H1 (cell line): ENCODE measurements at regions not wholly inside any gene's neighbourhood (a gene's known extent, or its start where the extent isn't known, plus 50 kb on each side); places are given as distances from the start of the nearest gene placed in this dataset.

Source experiments
- CTCF ChIA-PET: fragments of 300-600 bp; sonication (Branson Sonifier 250); formaldehyde crosslinking; loops from one replicate; lab custom pipeline; 2021; ENCODE audit not compliant: partially characterized antibody; lab: Charles Lee
- POLR2A ChIA-PET: fragments of 300-600 bp; sonication (Branson Sonifier 250); formaldehyde crosslinking; loops from one replicate; lab custom pipeline; 2021; ENCODE audit warnings: inconsistent platforms; ENCODE audit not compliant: partially characterized antibody; lab: Charles Lee
- DNase-seq, 2 experiments: peaks; one replicate each; pipeline versions ENCODE4 v3.0.0 to v3.0.0-alpha.2; 2010 to 2022; ENCODE audit warnings: low spot score in 2 of 2, low read depth in 1 of 2, mixed read lengths in 1 of 2
- FAIRE-seq: peaks from 2 replicates; lab custom pipeline; 2011; peaks lifted over from hg19 to GRCh38; lab: Jason Lieb, UNC
- H2AFZ ChIP-seq: 2 replicates; pipeline ENCODE4 v1.8.1; 2012; ENCODE audit warnings: low read length, inconsistent platforms
- H2AK5ac ChIP-seq: 2 replicates; pipeline ENCODE4 v1.6.1; 2013; ENCODE audit warnings: low read depth, low read length
- H2BK120ac ChIP-seq: replicated peaks from 2 replicates; pipeline ENCODE3; 2013; ENCODE audit warnings: low read depth, low read length, inconsistent platforms
- H2BK12ac ChIP-seq: 2 replicates; pipeline ENCODE4 v1.6.1; 2013; ENCODE audit warnings: low read depth, low read length
- H2BK15ac ChIP-seq: 2 replicates; pipeline ENCODE4 v1.6.1; 2013; ENCODE audit warnings: low read length
- H2BK20ac ChIP-seq: 2 replicates; pipeline ENCODE4 v1.6.1; 2013; ENCODE audit warnings: low read length
- H2BK5ac ChIP-seq: 2 replicates; pipeline ENCODE4 v1.6.1; 2013; ENCODE audit warnings: low read depth, low read length
- H3K14ac ChIP-seq: 2 replicates; pipeline ENCODE4 v1.6.1; 2013; ENCODE audit warnings: inconsistent platforms; ENCODE audit not compliant: insufficient read length
- H3K18ac ChIP-seq: 2 replicates; pipeline ENCODE4 v1.6.1; 2013; ENCODE audit warnings: low read length; ENCODE audit errors: extremely low read depth
- H3K23ac ChIP-seq: 2 replicates; pipeline ENCODE4 v1.6.1; 2013; ENCODE audit warnings: inconsistent platforms; ENCODE audit not compliant: insufficient read length
- H3K23me2 ChIP-seq: 2 replicates; pipeline ENCODE4 v1.6.1; 2013; ENCODE audit warnings: low read depth, low read length
- H3K27ac ChIP-seq: 2 replicates; pipeline ENCODE4 v1.6.1; 2011; ENCODE audit warnings: low read depth, low read length, inconsistent platforms
- H3K27me3 ChIP-seq, 4 experiments: replicated peaks in 1 of 4; 1 replicate in 1 of 4; 2 replicates in 3 of 4; pipeline versions ENCODE4 v1.6.1 to v1.8.1; 2011 to 2013; ENCODE audit warnings: low read length in 3 of 4, mild to moderate bottlenecking in 3 of 4, inconsistent platforms in 2 of 4, mixed read lengths in 2 of 4, moderate library complexity in 1 of 4; ENCODE audit not compliant: control insufficient read depth in 3 of 4, insufficient read depth in 3 of 4; ENCODE audit errors: extremely low read depth in 1 of 4
- H3K36me3 ChIP-seq, 4 experiments: 2 replicates each; pipeline versions ENCODE4 v1.6.1 to v1.8.1; 2011 to 2013; ENCODE audit warnings: mild to moderate bottlenecking in 4 of 4, low read length in 3 of 4, moderate library complexity in 2 of 4, control low read depth in 1 of 4, inconsistent platforms in 1 of 4; ENCODE audit not compliant: insufficient read depth in 4 of 4, control insufficient read depth in 2 of 4
- H3K4ac ChIP-seq: replicated peaks from 2 replicates; pipeline ENCODE3; 2013; ENCODE audit warnings: low read length, low read depth, mixed read lengths, inconsistent platforms; ENCODE audit not compliant: insufficient read length
- H3K4me1 ChIP-seq, 4 experiments: replicated peaks in 1 of 4; 1 replicate in 1 of 4; 2 replicates in 3 of 4; pipeline versions ENCODE4 v1.6.1 to v1.8.1; 2011 to 2013; ENCODE audit warnings: low read length in 3 of 4, inconsistent platforms in 2 of 4, mixed read lengths in 1 of 4; ENCODE audit not compliant: insufficient read depth in 4 of 4, control insufficient read depth in 3 of 4
- H3K4me2 ChIP-seq, 2 experiments: 2 replicates each; pipeline versions ENCODE4 v1.6.1 to v1.8.1; 2011 to 2013; ENCODE audit warnings: low read depth in 2 of 2, low read length in 2 of 2, control low read depth in 1 of 2, inconsistent platforms in 1 of 2, mild to moderate bottlenecking in 1 of 2; ENCODE audit not compliant: insufficient read depth in 1 of 2
- H3K4me3 ChIP-seq, 4 experiments: fragments of 200-600, 300-600 bp in 1 of 4; sonication (generic), shearing (Covaris generic), sonication (Bioruptor Twin) in 1 of 4; 2 replicates each; pipeline versions ENCODE4 v1.5.1 to v1.8.1; 2011 to 2016; ENCODE audit warnings: low read length in 4 of 4, low read depth in 3 of 4, control low read depth in 2 of 4, inconsistent platforms in 2 of 4, mild to moderate bottlenecking in 2 of 4, mixed read lengths in 1 of 4, moderate library complexity in 1 of 4; ENCODE audit not compliant: insufficient read depth in 2 of 4; ENCODE audit errors: extremely low read depth in 1 of 4
- H3K56ac ChIP-seq: replicated peaks from 2 replicates; pipeline ENCODE3; 2013; ENCODE audit warnings: low read depth, mild to moderate bottlenecking, mixed read lengths, low read length, inconsistent platforms; ENCODE audit not compliant: insufficient read length
- H3K79me1 ChIP-seq: 2 replicates; pipeline ENCODE4 v1.6.1; 2013; ENCODE audit warnings: low read depth, low read length, control low read depth
- H3K79me2 ChIP-seq, 2 experiments: 2 replicates each; pipeline versions ENCODE4 v1.6.1 to v1.8.1; 2012 to 2013; ENCODE audit warnings: low read length in 2 of 2, mild to moderate bottlenecking in 2 of 2, inconsistent platforms in 1 of 2; ENCODE audit not compliant: insufficient read depth in 2 of 2, control insufficient read depth in 1 of 2
- H3K9ac ChIP-seq, 4 experiments: replicated peaks in 1 of 4; 1 replicate in 1 of 4; 2 replicates in 3 of 4; pipeline versions ENCODE4 v1.6.1 to v1.8.1; 2011 to 2013; ENCODE audit warnings: low read depth in 3 of 4, low read length in 3 of 4, control low read depth in 2 of 4, mild to moderate bottlenecking in 2 of 4, moderate library complexity in 2 of 4, inconsistent platforms in 1 of 4; ENCODE audit errors: extremely low read depth in 1 of 4
- H3K9me3 ChIP-seq, 2 experiments: 2 replicates each; pipeline versions ENCODE4 v1.6.1 to v1.8.1; 2012 to 2013; ENCODE audit warnings: mild to moderate bottlenecking in 2 of 2, moderate library complexity in 2 of 2, control low read depth in 1 of 2, inconsistent platforms in 1 of 2, low read depth in 1 of 2, low read length in 1 of 2, mixed read lengths in 1 of 2; ENCODE audit not compliant: insufficient read depth in 2 of 2
- H4K20me1 ChIP-seq, 2 experiments: replicated peaks in 1 of 2; 2 replicates each; pipeline versions ENCODE3 to v1.8.1; 2011 to 2013; ENCODE audit warnings: inconsistent platforms in 2 of 2, low read length in 2 of 2, mild to moderate bottlenecking in 1 of 2; ENCODE audit not compliant: insufficient read depth in 2 of 2, control insufficient read depth in 1 of 2
- H4K5ac ChIP-seq: 2 replicates; pipeline ENCODE4 v1.6.1; 2013; ENCODE audit warnings: low read length, low read depth, mixed read lengths, inconsistent platforms; ENCODE audit not compliant: insufficient read length
- H4K8ac ChIP-seq: 2 replicates; pipeline ENCODE4 v1.8.0; 2013; ENCODE audit warnings: mild to moderate bottlenecking, moderate library complexity, low read length, inconsistent platforms; ENCODE audit not compliant: insufficient read depth; ENCODE audit errors: extremely low read depth
- H4K91ac ChIP-seq: replicated peaks from 2 replicates; pipeline ENCODE3; 2013; ENCODE audit warnings: low read length, mixed read lengths, inconsistent platforms; ENCODE audit not compliant: insufficient read length
- RXRA ChIP-seq: IDR thresholded peaks from 2 replicates; pipeline ENCODE4 v1.6.1; 2011; ENCODE audit warnings: low read depth, mild to moderate bottlenecking, low read length, moderate library complexity; ENCODE audit not compliant: insufficient read depth
- SAP30 ChIP-seq: fragments of 300-600 bp; sonication (generic); IDR thresholded peaks from 2 replicates; pipeline ENCODE4 v1.7.1; 2012; ENCODE audit warnings: low read length, moderate library complexity, mild to moderate bottlenecking, inconsistent platforms; ENCODE audit not compliant: insufficient read depth, insufficient replicate concordance
- SP4 ChIP-seq: IDR thresholded peaks from 2 replicates; pipeline ENCODE4 v1.6.1; 2012; ENCODE audit warnings: low read length, inconsistent platforms
- TEAD4 ChIP-seq: IDR thresholded peaks from 2 replicates; pipeline ENCODE4 v1.6.1; 2012; ENCODE audit warnings: low read depth, low read length, inconsistent platforms, mixed read lengths
- WGBS, 2 experiments: shearing (Covaris generic) in 1 of 2; methylation state at CpG; one replicate each; pipeline versions ENCODE4 v1.1.6 to v1.1.7; 2013 to 2015; ENCODE audit warnings: low lambda C conversion rate in 2 of 2, mixed read lengths in 2 of 2, inconsistent platforms in 1 of 2, low coverage in 1 of 2, missing lambda C conversion rate in 1 of 2; ENCODE audit not compliant: insufficient replicate concordance in 2 of 2, insufficient coverage in 1 of 2, insufficient read length in 1 of 2; ENCODE audit errors: extremely low coverage in 1 of 2, missing lambda C conversion rate in 1 of 2; 5-methylcytosine and 5-hydroxymethylcytosine counted together
- TF ChIP-seq, protein P1 (sequence below): IDR thresholded peaks from 2 replicates; pipeline ENCODE4 v1.6.1; 2011; ENCODE audit warnings: low read depth, mild to moderate bottlenecking, low read length; ENCODE audit not compliant: insufficient read depth

DNA sequence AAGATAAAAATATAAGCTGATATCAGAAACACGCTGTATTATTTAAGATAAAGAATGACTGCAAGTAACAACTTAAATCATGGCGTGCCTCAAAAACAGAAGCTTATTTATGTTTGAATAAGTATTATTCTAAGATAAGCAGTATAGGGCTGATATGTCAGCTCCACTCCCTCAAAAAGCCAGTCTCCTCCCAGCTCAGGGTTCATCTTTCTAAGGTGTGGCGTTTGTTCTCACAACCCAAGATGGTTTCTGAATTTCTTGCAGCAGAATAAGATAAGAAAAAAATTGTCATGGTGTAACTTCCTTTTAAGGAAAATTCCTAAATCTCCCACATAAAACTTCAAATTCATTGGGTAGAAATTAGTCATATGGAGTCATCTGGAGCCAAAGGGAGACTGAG is 166.1 kb upstream of the POU1F1 start:
- no peak for DNase-seq
- H3K4me2 ChIP-seq: no peak overlapping the region
- H3K9ac ChIP-seq: no peak overlapping the region
- H4K8ac ChIP-seq: no peak overlapping the region
- no peak for FAIRE-seq
- H2AFZ ChIP-seq: no peak overlapping the region
- no peak overlapping the region for H2BK5ac ChIP-seq
- H3K23ac ChIP-seq: no peak overlapping the region
- H3K27ac ChIP-seq: no peak overlapping the region
- H3K27me3 ChIP-seq: no peaks in the 10 kb centered on the region
- no peaks in the 10 kb centered on the region for H3K36me3 ChIP-seq
- POLR2A ChIA-PET: no interaction called here
- no peak overlapping the region for H3K14ac ChIP-seq
- no peaks in the 10 kb centered on the region for H3K4me1 ChIP-seq
- no peaks in the 10 kb centered on the region for H3K9me3 ChIP-seq
- H3K79me2 ChIP-seq: no peaks in the 10 kb centered on the region
- no peak overlapping the region for H2AK5ac ChIP-seq
- no peak overlapping the region for H2BK20ac ChIP-seq
- no peak for TF ChIP-seq SAP30
- TF ChIP-seq TEAD4: no peak
- TF ChIP-seq, protein P1, sequence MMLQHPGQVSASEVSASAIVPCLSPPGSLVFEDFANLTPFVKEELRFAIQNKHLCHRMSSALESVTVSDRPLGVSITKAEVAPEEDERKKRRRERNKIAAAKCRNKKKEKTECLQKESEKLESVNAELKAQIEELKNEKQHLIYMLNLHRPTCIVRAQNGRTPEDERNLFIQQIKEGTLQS: no peak
- no peak for TF ChIP-seq SP4
- no peak for TF ChIP-seq RXRA
- no peak overlapping the region for H4K5ac ChIP-seq
- no peak overlapping the region for H2BK120ac ChIP-seq
- H2BK15ac ChIP-seq: no peak overlapping the region
- H3K4me3 ChIP-seq: no peak overlapping the region
- H3K4ac ChIP-seq: no peak overlapping the region
- H4K20me1 ChIP-seq: no peaks in the 10 kb centered on the region
- H3K18ac ChIP-seq: no peak overlapping the region
- H2BK12ac ChIP-seq: no peak overlapping the region
- no peaks in the 10 kb centered on the region for H3K23me2 ChIP-seq
- H3K56ac ChIP-seq: no peak overlapping the region
- WGBS, 2 experiments: 91% methylated on average over 3 of the region's 3 CpGs; no CpG with 5 or more reads in 1 of the 2 experiments
- CTCF ChIA-PET: interaction anchor here (0.5 kb wide), 1 partner anchor 99 kb away, joined by 3 read pairs; no protein-coding TSS in a partner anchor
- no peak overlapping the region for H4K91ac ChIP-seq
- no peaks in the 10 kb centered on the region for H3K79me1 ChIP-seq
